Adrenal gland (tissue), 5 donors: ENCODE measurements at regions not wholly inside any gene's neighbourhood (a gene's known extent, or its start where the extent isn't known, plus 50 kb on each side); places are given as distances from the start of the nearest gene placed in this dataset.

Experiments
- POLR2A ChIP-seq, 2 donors: fragments of 450-650 bp; IDR thresholded peaks; one replicate each; pipeline ENCODE4 v1.6.1; 2017; ENCODE audit warnings: antibody characterized with exemption in 2 of 2, mild to moderate bottlenecking in 2 of 2, moderate library complexity in 1 of 2
- TF ChIP-seq, protein P1 (sequence below), 6 experiments: fragments of 450-650 bp in 4 of 6; fragments of 200-600 bp in 2 of 6; sonication (generic) in 1 of 6; IDR thresholded peaks; 1 replicate in 5 of 6; 2 replicates in 1 of 6; pipeline versions ENCODE4 v1.5.1 to v1.8.0; 2016 to 2021; ENCODE audit warnings: antibody characterized with exemption in 6 of 6, mild to moderate bottlenecking in 2 of 6, moderate library complexity in 1 of 6
- donor health status: DM: no; HTN: no; CAD: no.

DNA sequence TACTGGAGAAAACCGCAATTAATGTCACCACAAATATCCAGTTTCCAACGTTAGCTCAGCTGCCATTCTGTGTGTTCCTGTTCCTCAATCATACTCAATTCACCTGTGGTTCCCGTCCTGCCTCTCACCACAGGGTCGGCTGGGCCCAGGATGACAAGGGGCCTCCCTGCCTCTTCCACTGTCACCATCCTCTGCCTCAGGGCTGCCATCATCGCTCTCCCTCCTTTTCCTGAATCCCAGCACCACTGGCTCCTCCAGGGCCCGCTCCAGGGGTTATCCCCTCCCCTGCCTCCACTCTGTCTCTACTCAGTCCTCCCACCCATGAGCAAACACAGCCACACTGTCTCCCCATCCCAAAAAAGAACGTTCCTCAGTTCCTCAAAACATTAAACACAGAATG lies 170.9 kb upstream of the NSMCE3 start:
- TF ChIP-seq POLR2A (IDR thresholded peaks at IDR 0.05): no peak
- TF ChIP-seq, protein P1, sequence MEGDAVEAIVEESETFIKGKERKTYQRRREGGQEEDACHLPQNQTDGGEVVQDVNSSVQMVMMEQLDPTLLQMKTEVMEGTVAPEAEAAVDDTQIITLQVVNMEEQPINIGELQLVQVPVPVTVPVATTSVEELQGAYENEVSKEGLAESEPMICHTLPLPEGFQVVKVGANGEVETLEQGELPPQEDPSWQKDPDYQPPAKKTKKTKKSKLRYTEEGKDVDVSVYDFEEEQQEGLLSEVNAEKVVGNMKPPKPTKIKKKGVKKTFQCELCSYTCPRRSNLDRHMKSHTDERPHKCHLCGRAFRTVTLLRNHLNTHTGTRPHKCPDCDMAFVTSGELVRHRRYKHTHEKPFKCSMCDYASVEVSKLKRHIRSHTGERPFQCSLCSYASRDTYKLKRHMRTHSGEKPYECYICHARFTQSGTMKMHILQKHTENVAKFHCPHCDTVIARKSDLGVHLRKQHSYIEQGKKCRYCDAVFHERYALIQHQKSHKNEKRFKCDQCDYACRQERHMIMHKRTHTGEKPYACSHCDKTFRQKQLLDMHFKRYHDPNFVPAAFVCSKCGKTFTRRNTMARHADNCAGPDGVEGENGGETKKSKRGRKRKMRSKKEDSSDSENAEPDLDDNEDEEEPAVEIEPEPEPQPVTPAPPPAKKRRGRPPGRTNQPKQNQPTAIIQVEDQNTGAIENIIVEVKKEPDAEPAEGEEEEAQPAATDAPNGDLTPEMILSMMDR (IDR thresholded peaks at IDR 0.05): no peak
